Activated B cell treated with CpG ODN at 0.5 μM for 24 hours (primary cell): ENCODE measurements at regions not wholly inside any gene's neighbourhood (a gene's known extent, or its start where the extent isn't known, plus 50 kb on each side); places are given as distances from the start of the nearest gene placed in this dataset.
"Not testable (repeated sequence)": the region's sequence is repeated elsewhere in the genome, so short reads cannot be mapped to it uniquely, and the experiment has no call there.

Source experiments
- ATAC-seq: fragments of 200-7000 bp; cut with Tn5 transposase; one replicate; pipeline ENCODE4 v1.10.0; 2021; ENCODE audit warnings: low read depth, mild to moderate bottlenecking, moderate library complexity
- CTCF ChIA-PET: fragments of 350-600 bp; sonication (Branson Sonifier 250); formaldehyde crosslinking; loops from one replicate; lab custom pipeline; 2021; ENCODE audit warnings: antibody characterized with exemption; lab: Charles Lee
- POLR2A ChIA-PET: fragments of 350-600 bp; sonication (Branson Sonifier 250); formaldehyde crosslinking; loops from one replicate; lab custom pipeline; 2021; ENCODE audit warnings: antibody characterized with exemption; lab: Charles Lee
- DNase-seq: peaks from one replicate; pipeline ENCODE4 v3.0.0; 2022
- H3K27ac Mint-ChIP-seq: one replicate; pipeline ENCODE4 v1.8.0; 2020; ENCODE audit warnings: mixed read lengths
- H3K27me3 Mint-ChIP-seq: one replicate; pipeline ENCODE4 v1.8.0; 2021; ENCODE audit warnings: mixed read lengths
- H3K36me3 Mint-ChIP-seq: one replicate; pipeline ENCODE4 v1.8.0; 2021; ENCODE audit warnings: low read depth, mixed read lengths
- H3K4me1 Mint-ChIP-seq: one replicate; pipeline ENCODE4 v1.8.0; 2021; ENCODE audit warnings: mixed read lengths
- H3K4me3 Mint-ChIP-seq: one replicate; pipeline ENCODE4 v1.8.0; 2020; ENCODE audit warnings: mild to moderate bottlenecking, mixed read lengths
- H3K9me3 Mint-ChIP-seq: one replicate; pipeline ENCODE4 v1.8.0; 2020; ENCODE audit warnings: mixed read lengths
- CTCF ChIP-seq: fragments of 200-600 bp; IDR thresholded peaks from one replicate; pipeline ENCODE4 v1.8.0; 2022; ENCODE audit warnings: antibody characterized with exemption, mild to moderate bottlenecking
- intact Hi-C: fragments of 100-400 bp; cut with micrococcal nuclease; formaldehyde crosslinking; loops from one replicate; pipeline ENCODE4 v1.15.1; 2024

DNA sequence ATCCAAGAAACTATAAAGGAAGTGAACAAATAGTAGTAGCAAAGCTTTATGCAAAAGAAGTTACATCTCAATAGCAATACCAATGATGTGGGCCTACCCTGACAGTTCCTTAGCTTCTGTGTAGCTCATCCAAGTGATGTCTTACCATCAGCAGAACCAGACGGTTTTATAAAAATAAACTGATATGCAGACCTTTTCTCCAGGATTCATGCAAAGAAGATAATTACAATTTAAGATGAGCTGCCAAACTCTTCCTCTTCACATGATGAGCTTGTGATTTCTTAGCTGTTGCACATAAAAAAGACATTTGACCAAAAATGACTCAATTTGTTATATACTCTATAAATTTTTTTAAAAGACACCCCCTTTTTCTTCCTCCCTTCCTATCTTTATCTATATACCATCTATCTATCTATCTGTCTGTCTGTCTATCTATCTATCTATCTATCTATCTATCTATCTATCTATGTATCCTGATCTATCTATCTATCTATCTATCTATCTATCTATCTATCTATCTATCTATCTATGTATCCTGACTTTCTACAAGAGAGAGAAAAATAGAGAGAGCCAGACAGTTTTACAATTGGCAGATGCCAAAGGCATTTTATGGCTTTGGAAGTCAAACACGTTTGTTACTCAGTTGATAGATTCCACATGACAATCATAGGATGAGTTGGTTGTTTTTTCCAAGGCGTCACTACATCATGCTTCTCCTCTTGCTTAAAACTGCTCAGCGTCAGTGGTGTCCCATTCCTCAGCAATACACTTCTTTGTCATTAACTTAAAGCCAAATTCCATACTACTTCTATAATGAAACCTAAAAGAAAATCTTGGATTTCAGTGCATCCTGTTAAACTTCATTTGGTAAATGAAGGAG is 65.9 kb upstream of the ACTR3 start:
- ChIA-PET POLR2A (no interaction called here), CTCF (no interaction called here)
- TF ChIP-seq CTCF, result no peak
- no peak for ATAC-seq
- intact Hi-C loops, result no loop called here
- no peaks in the 10 kb centered on the region for H3K9me3 Mint-ChIP-seq
- H3K36me3 Mint-ChIP-seq, result no peaks in the 10 kb centered on the region
- no peak for DNase-seq
- H3K27me3 Mint-ChIP-seq, result no peaks in the 10 kb centered on the region
- H3K4me3 Mint-ChIP-seq, result no peak overlapping the region
- no peak overlapping the region for H3K27ac Mint-ChIP-seq
- H3K4me1 Mint-ChIP-seq, result no peaks in the 10 kb centered on the region

- DNase-seq (no peak), ATAC-seq (no peak)
- no peak overlapping the region for H3K4me3 Mint-ChIP-seq
- ChIA-PET CTCF (no interaction called here), POLR2A (interaction anchor here (0.9 kb wide), 1 partner anchor 37 kb away, joined by 8 read pairs; no protein-coding TSS in a partner anchor)
- TF ChIP-seq CTCF, result no peak
- H3K27me3 Mint-ChIP-seq, result no peaks in the 10 kb centered on the region
- H3K4me1 Mint-ChIP-seq, result no peaks in the 10 kb centered on the region
- no peaks in the 10 kb centered on the region for H3K9me3 Mint-ChIP-seq
- intact Hi-C loops, result no loop called here
- no peak overlapping the region for H3K27ac Mint-ChIP-seq
- H3K36me3 Mint-ChIP-seq, result no peaks in the 10 kb centered on the region
Measured at GRCh38 chr2:113822087-113822815, 65.8 kb upstream of the SLC35F5 start.

- Mint-ChIP-seq H3K9me3 (no peaks in the 10 kb centered on the region), H3K27me3 (no peaks in the 10 kb centered on the region), H3K4me1 (no peaks in the 10 kb centered on the region), H3K36me3 (no peaks in the 10 kb centered on the region), H3K4me3 (no peak overlapping the region), H3K27ac (no peak overlapping the region)
- ChIA-PET CTCF (no interaction called here), POLR2A (interaction anchor here (1.0 kb wide), 1 partner anchor 71 kb away, joined by 3 read pairs; the partner anchor contains the start of gene ACTR3)
- DNase-seq (no peak), ATAC-seq (no peak)
- intact Hi-C loops, result no loop called here
- no peak for TF ChIP-seq CTCF
Measured at GRCh38 chr2:113818382-113818951, 62.0 kb upstream of the SLC35F5 start.

GRCh38 chr2:113813396-113813795 is 57.0 kb upstream of the SLC35F5 start:
- H3K9me3 Mint-ChIP-seq, POLR2A ChIA-PET, ATAC-seq: not testable (repeated sequence)

DNA sequence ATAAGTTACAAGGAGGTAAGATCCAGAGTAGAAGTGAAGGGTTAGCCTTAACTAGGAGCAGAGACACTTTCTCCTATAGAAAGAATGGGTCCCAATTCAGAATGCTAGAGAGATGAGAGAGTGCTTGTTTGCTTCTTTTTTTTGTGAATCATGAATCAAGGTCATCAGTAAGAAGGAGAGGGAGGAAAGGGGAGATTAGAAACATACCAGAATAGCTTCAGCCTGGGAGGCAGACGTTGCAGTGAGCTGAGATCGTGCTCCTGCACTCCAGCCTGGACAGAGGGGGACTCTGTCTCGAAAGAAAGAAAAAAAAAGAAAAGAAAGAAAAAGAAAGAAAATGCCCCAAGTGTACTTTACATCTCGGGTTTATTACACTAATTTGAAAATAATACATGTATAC is 55.8 kb upstream of the SLC35F5 start:
- Mint-ChIP-seq H3K4me1 (no peaks in the 10 kb centered on the region), H3K27me3 (no peaks in the 10 kb centered on the region), H3K27ac (no peak overlapping the region), H3K9me3 (peaks cover 6% of the 10 kb centered on the region), H3K36me3 (no peaks in the 10 kb centered on the region), H3K4me3 (no peak overlapping the region)
- ChIA-PET CTCF (no interaction called here), POLR2A (no interaction called here)
- DNase-seq, result no peak
- intact Hi-C loops, result no loop called here
- no peak for TF ChIP-seq CTCF
- ATAC-seq, result no peak

More at GRCh38 chr2:113813396-113813795, 57.0 kb upstream of the SLC35F5 start:
- H3K4me1 Mint-ChIP-seq, DNase-seq, H3K27me3 Mint-ChIP-seq, H3K36me3 Mint-ChIP-seq, H3K4me3 Mint-ChIP-seq, intact Hi-C loops, CTCF ChIA-PET, H3K27ac Mint-ChIP-seq: not testable (repeated sequence)
